C4-2B (cell line): ENCODE measurements at regions not wholly inside any gene's neighbourhood (a gene's known extent, or its start where the extent isn't known, plus 50 kb on each side); places are given as distances from the start of the nearest gene placed in this dataset.

Experiments used
- CTCF ChIP-seq: fragments of 450-650 bp; conservative IDR thresholded peaks from 2 replicates; pipeline ENCODE4 v1.5.1; 2017; ENCODE audit warnings: mild to moderate bottlenecking
- ZFX ChIP-seq: fragments of 450-650 bp; IDR thresholded peaks from 2 replicates; pipeline ENCODE4 v1.6.1; 2017

- TF ChIP-seq CTCF (no peak), ZFX (no peak)
These were observed 84.5 kb downstream of the TMEM167A start for GRCh38 chr5:82992646-82993045.
